GM19240 (cell line): ENCODE measurements at regions not wholly inside any gene's neighbourhood (a gene's known extent, or its start where the extent isn't known, plus 50 kb on each side); places are given as distances from the start of the nearest gene placed in this dataset.
A peak's percentile ranks its signal among the peaks of the same experiment; 100 is the strongest.
"Not testable (repeated sequence)": the region's sequence is repeated elsewhere in the genome, so short reads cannot be mapped to it uniquely, and the experiment has no call there.

Experiments
- DNase-seq: peaks from one replicate; pipeline ENCODE4 v3.0.0; 2011; ENCODE audit warnings: low spot score; ENCODE audit not compliant: insufficient read length

GRCh38 chr6:144434308-144434990 lies 149.3 kb downstream of the UTRN start:
- DNase-seq, result no peak

DNA sequence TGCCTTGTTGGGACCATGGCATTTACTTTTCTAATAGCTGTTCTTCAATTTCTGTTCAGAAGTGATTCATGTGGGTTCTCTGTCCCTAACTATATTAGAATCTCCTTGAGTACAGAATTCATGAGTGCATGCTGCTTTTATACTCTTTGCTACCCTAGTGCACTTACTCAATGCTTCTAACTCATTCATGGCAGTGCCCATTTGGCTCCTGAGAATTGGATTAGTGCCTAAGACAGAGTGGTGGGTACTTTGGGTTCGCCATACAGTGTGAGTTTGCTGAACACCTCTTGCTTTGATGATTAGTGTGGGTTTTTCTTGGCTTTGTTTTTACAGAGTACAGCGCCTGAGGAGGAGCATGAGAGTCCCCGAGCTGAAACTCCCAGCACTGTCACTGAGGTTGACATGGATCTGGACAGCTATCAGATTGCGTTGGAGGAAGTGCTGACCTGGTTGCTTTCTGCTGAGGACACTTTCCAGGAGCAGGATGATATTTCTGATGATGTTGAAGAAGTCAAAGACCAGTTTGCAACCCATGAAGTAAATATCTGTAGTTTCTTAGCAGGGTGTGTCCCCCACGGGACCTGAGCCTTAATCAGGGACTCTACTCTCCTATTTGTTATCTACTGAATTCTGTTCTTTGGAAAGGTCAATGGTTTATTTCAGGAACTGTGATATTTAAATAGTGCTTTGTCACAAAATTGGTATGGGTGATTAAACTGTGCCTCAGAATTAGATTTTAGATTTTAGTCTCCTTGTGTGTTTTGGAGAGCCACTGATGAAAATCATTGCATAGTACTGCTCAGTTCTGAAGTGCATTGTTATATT lies 150.7 kb downstream of the UTRN start:
- no peak for DNase-seq

DNA sequence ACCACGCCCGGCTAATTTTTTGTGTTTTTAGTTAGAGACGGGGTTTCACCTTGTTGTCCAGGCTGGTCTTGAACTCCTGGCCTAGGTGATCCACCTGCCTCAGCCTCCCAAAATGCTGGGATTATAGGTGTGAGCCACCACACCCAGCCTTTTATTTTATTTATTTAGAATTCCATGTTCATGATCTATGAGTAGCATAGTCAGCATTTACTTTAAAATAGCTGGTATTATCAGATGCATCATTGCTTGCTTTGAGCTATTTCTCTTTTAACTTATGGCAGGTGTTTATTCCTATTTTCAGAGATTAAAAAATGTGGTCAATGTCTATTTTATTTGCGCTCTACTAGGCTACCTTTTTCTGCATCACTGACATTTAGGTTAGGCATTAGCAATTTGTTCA lies 152.0 kb downstream of the UTRN start:
- DNase-seq, result no peak

GRCh38 chr6:144438103-144438502 lies 153.0 kb downstream of the UTRN start:
- DNase-seq, result no peak

- no peak for DNase-seq
Observed at GRCh38 chr6:144439016-144439415, 153.9 kb downstream of the UTRN start.

DNA sequence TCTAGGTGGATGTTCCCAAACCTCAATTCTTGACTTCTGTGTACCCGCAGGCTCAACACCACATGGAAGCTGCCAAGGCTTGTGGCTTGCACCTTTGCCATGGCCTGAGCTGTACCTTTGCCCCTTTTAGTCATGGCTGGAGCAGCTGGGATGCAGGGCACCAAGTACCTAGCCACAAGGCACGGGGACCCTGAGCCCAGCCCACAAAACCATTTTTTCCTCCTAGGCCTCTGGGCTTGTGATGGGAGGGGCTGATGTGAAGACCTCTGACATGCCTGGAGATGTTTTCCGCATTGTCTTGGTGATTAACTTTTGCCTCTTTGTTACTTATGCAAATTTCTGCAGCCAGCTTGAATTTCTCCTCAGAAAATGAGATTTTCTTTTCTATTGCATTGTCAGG lies 156.7 kb downstream of the UTRN start:
- not testable (repeated sequence) for DNase-seq

GRCh38 chr6:144443157-144443556 lies 158.0 kb downstream of the UTRN start:
- no peak for DNase-seq

DNA sequence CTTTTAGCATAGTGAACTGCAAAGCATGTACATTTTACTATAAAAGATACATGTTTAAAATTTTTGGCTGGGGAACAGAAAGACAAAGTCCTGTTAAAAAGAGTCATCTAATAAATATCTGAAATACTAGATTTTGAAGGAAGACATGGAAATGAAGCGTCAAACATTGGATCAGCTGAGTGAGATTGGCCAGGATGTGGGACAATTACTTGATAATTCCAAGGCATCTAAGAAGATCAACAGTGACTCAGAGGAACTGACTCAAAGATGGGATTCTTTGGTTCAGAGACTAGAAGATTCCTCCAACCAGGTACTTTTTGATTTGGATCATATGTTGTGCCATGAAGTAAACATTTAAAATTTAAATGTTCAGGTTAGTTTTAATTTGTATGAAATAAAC lies 162.3 kb downstream of the UTRN start:
- no peak for DNase-seq

DNA sequence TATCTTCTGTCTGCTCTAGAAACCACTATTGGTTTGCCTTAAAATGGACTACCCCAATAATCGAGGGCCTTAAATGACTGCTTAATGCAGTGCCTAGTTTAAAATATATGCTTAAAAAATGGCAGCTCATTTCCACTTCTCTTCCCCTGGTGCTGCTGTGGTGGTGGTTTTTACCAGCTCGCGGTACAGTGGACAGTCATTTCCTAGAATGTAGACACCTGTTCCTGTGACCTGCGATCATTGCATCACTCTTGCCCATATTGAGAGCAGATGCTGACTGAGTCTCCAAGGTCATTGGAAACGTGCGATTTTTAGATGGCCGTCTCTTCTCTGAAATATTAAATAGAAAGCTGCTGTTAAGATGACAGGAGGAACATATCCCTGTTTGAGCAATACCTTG lies 164.1 kb downstream of the UTRN start:
- no peak for DNase-seq

DNA sequence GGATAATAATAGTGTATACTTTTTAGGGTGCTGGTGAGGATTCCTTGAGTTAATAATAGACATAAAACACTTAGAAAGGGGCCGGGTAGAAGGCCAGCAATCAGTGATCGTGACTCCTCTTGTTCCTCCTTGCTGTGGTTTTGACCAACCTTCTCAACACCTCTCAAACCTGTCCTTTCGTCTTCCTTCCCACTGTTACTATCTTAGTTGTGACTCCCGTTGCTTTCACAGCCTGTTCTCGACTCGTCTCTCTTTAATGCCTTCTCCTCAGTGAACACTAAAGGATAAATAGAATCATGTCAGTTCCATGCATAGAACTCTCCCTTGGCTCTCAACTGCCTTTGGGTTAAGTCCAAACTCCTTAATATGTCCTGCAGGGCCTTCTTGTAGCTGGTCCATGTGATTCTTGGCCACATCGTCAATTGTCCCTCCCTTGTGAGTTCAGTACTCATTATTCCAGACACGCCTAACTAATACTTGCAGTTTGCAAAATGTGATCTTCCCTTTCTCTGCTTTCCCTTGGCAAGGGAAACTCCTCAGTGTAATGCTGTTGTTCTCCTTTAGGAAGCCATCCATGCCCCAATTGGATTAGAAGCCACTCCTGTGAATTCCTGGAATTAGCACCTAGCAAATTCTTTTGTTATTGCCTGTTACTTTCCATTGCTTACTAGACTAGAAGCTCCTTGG lies 164.9 kb downstream of the UTRN start:
- no peak for DNase-seq

DNA sequence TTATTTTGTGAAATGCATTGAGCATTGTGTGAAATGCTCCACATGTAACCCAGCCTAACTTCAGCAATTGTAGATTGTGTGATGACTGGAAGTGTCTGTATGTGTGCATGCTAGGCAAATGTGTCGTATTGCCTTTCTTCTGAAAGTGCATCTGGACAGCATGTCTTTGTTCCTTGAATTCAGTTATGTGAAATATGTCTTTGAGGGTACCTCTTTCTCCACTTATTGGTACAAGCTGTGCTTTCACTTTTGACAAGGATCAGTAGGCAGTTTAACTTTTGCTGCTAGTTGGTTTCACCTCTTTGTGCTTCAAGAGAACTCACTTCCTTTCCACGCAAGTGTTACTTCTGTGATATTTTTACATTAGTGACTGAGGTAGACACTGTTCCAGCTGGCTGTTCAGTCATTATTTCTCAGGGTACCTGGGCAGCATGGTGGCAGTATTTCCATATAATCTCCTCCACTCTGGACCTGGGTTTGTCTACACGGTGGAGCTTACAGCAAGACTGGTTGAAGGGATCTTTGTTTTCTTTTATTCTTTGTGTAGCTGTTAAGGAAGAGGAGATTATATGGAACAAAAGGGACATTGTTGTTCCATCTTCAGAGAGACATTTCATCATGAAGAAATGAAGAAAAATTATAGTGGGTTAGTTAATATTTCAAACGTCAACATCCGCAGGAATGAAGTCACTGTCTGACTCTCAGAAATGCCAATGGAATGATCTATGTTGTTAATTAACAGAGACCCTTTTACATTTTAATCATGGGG lies 175.4 kb downstream of the UTRN start:
- peak; percentile 19 for DNase-seq

DNA sequence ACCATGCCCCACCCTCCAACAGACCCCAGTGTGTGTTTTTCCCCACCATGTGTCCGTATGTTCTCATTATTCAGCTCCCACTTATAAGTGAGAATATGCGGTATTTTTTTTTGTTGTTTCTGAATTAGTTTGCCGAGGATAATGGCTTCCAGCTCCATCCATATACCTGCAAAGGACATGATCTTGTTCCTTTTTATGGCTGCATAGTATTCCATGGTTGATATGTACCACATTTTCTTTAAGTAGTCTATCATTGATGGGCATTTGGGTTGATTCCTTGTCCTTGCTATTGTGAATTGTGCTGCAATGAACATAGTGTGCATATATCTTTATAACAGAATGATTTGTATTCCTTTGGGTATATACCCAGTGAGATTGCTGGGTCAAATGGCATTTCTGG lies 176.9 kb downstream of the UTRN start:
- DNase-seq, result no peak

GRCh38 chr6:144466716-144467115 lies 181.6 kb downstream of the UTRN start:
- no peak for DNase-seq

DNA sequence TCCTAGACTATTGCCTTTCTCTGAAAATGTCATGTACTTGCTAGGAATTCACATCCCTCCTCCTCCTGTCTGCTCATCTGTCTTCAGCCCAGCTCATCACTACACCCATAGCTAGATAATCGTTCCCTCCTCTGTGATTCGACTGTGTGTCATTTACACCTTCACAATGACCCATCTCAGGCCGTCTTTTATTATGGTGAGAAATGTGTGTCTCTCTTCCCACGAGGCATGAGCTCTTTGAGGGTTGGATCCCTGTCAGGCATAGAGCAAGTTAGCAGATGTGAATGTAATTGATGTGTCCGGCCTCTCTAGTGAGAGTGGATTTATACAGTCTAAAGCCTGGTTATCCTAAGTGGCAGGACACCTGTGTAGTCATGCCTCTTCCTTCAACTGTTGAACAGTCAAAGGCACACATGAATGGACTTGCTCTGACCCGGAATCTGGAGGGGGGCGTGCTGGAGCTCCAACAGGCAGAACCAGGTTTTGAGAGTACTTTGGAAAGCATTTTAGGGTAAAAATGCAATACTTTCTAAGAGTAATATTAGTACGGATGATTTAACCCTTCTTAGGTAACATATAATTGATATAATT lies 182.1 kb downstream of the UTRN start:
- no peak for DNase-seq

DNA sequence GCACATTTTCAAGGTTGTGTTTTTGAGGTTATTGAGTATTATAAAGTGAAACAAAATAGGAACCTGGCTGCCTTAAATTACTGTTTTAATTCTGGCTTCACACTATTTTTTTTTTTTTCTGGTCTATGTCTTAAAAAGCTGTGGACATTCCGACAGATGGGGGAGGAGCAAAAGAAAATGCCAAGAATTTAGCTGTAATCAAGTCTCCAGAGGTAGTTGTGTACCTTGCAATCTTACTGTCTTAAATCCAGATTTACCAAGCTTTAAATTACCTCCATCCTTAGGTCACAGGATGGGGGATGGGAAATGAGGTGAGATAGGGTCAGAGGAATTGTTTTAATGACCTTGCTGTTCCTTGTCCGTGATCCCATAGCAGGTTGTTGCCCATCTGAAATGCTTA lies 182.8 kb downstream of the UTRN start:
- DNase-seq, result no peak

DNA sequence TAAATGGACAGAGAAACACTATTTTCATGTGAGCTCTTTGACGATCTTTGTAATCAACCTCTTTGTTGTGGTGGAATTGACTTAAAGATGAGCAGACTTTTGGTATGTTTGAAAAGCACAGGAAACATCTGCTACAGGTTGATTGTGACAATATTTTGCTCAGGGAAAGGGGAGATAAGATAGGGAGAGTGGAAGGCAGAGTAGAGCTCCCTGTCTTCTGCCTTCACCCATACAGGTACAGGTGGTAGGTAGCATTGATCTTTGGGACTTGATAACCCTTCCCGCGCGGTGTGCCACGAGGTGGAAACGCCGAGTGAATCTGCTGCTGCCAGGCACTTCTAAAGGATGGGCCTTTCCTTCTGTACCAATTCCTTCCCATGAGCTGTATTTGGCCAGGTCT lies 183.6 kb downstream of the UTRN start:
- no peak for DNase-seq

GRCh38 chr6:144469144-144469575 lies 184.0 kb downstream of the UTRN start:
- DNase-seq, result no peak

DNA sequence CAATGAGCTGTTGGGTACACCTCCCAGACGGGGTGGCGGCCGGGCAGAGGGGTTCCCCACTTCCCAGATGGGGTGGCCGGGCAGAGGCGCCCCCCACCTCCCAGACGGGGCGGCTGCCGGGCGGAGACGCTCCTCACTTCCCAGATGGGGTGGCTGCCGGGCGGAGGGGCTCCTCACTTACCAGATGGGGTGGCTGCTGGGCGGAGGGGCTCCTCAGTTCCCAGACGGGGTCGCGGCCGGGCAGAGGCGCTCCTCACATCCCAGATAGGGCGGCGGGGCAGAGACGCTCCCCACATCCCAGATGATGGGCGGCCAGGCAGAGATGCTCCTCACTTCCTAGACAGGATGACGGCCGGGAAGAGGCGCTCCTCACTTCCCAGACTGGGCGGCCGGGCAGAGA lies 185.1 kb downstream of the UTRN start:
- DNase-seq, result not testable (repeated sequence)

- no peak for DNase-seq
Observed at GRCh38 chr6:144471986-144472385, 186.9 kb downstream of the UTRN start.

- DNase-seq, result no peak
Observed at GRCh38 chr6:144474290-144474689, 189.2 kb downstream of the UTRN start.

- no peak for DNase-seq
Observed at GRCh38 chr6:144474904-144475303, 189.8 kb downstream of the UTRN start.
